Activated CD4-positive, alpha-beta T cell treated with anti-CD3 and anti-CD28 coated beads, Interleukin-2, amount 10 ng/mL, durations not matched to agents 7 days and 5 days (primary cell): ENCODE measurements at regions not wholly inside any gene's neighbourhood (a gene's known extent, or its start where the extent isn't known, plus 50 kb on each side); places are given as distances from the start of the nearest gene placed in this dataset.

Experiments
- CTCF ChIA-PET: fragments of 350-600 bp; sonication (Branson Sonifier 250); formaldehyde crosslinking; loops from one replicate; lab custom pipeline; 2021; ENCODE audit warnings: antibody characterized with exemption; lab: Charles Lee
- POLR2A ChIA-PET: fragments of 350-600 bp; sonication (Branson Sonifier 250); formaldehyde crosslinking; loops from one replicate; lab custom pipeline; 2021; ENCODE audit warnings: antibody characterized with exemption; lab: Charles Lee
- DNase-seq: peaks from one replicate; pipeline ENCODE4 v3.0.0-alpha.2; 2020
- H3K27ac Mint-ChIP-seq: one replicate; pipeline ENCODE4 v1.8.0; 2021; ENCODE audit warnings: mild to moderate bottlenecking, moderate library complexity, mixed read lengths
- H3K27me3 Mint-ChIP-seq: one replicate; pipeline ENCODE4 v1.8.0; 2021; ENCODE audit warnings: mixed read lengths
- H3K36me3 Mint-ChIP-seq: one replicate; pipeline ENCODE4 v1.8.0; 2021; ENCODE audit warnings: low read depth, mixed read lengths
- H3K4me1 Mint-ChIP-seq: one replicate; pipeline ENCODE4 v1.8.0; 2021; ENCODE audit warnings: mixed read lengths
- H3K4me3 Mint-ChIP-seq: one replicate; pipeline ENCODE4 v1.8.0; 2021; ENCODE audit warnings: mild to moderate bottlenecking, moderate library complexity, mixed read lengths
- H3K9me3 Mint-ChIP-seq: one replicate; pipeline ENCODE4 v1.8.0; 2021; ENCODE audit warnings: mixed read lengths

- H3K36me3 Mint-ChIP-seq = no peaks in the 10 kb centered on the region
- H3K27ac Mint-ChIP-seq = peak overlapping the region; percentile 2
- no peaks in the 10 kb centered on the region for H3K9me3 Mint-ChIP-seq
- peaks cover 38% of the 10 kb centered on the region for H3K27me3 Mint-ChIP-seq
- peak; percentile 86 for DNase-seq
- CTCF ChIA-PET = interaction anchor here (0.8 to 1.3 kb wide), 7 partner anchors 20 to 304 kb away, joined by 3 to 5 read pairs (median 3); no protein-coding TSS in a partner anchor
- peaks cover 3% of the 10 kb centered on the region for H3K4me1 Mint-ChIP-seq
- no peak overlapping the region for H3K4me3 Mint-ChIP-seq
- POLR2A ChIA-PET = no interaction called here
Measured at GRCh38 chr6:30396833-30397479, 52.0 kb downstream of the RPP21 start.

GRCh38 chr6:30397697-30398096 lies 52.7 kb downstream of the RPP21 start:
- Mint-ChIP-seq H3K27me3 (peaks cover 40% of the 10 kb centered on the region), H3K27ac (no peak overlapping the region), H3K36me3 (no peaks in the 10 kb centered on the region), H3K4me3 (no peak overlapping the region), H3K9me3 (no peaks in the 10 kb centered on the region), H3K4me1 (peaks cover 7% of the 10 kb centered on the region)
- no peak for DNase-seq
- POLR2A ChIA-PET = no interaction called here
- CTCF ChIA-PET = interaction anchor here (0.7 to 1.3 kb wide), 8 partner anchors 17 to 305 kb away, joined by 3 to 5 read pairs (median 3); no protein-coding TSS in a partner anchor

GRCh38 chr6:30399390-30400058 lies 54.6 kb downstream of the RPP21 start:
- Mint-ChIP-seq H3K27ac (no peak overlapping the region), H3K4me3 (no peak overlapping the region), H3K4me1 (peaks cover 7% of the 10 kb centered on the region), H3K27me3 (peaks cover 40% of the 10 kb centered on the region), H3K36me3 (no peaks in the 10 kb centered on the region), H3K9me3 (no peaks in the 10 kb centered on the region)
- ChIA-PET POLR2A (no interaction called here), CTCF (interaction anchor here (0.8 to 1.4 kb wide), 3 partner anchors 26 to 180 kb away, joined by 3 to 4 read pairs (median 3); no protein-coding TSS in a partner anchor)
- no peak for DNase-seq

DNA sequence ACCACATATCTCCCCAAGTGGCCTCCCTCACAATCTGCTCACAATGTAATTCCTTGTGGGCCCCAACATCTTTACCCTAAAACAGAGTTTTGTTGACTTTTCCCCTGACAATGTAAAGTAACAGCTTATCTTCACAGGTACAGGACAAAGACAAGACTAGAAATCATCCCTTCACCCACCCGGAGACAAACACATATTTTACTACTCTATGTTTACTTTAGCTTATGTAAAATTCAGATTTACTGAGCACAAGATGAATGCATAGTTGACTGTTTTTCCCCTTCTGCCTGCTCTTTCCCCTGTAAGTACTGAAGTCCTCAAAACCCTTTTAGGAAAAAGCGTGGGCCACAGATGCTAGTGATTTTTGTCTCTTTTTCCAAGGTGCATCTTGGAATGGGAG lies 61.0 kb downstream of the RPP21 start:
- H3K9me3 Mint-ChIP-seq = peaks cover 11% of the 10 kb centered on the region
- no peak for DNase-seq
- peaks cover 59% of the 10 kb centered on the region for H3K27me3 Mint-ChIP-seq
- no peak overlapping the region for H3K4me3 Mint-ChIP-seq
- POLR2A ChIA-PET = no interaction called here
- H3K36me3 Mint-ChIP-seq = peaks cover 6% of the 10 kb centered on the region
- no peak overlapping the region for H3K27ac Mint-ChIP-seq
- CTCF ChIA-PET = interaction anchor here (1.5 kb wide), 1 partner anchor 280 kb away, joined by 3 read pairs; no protein-coding TSS in a partner anchor
- H3K4me1 Mint-ChIP-seq = peaks cover 12% of the 10 kb centered on the region

GRCh38 chr6:30409184-30409583 lies 64.2 kb downstream of the RPP21 start:
- Mint-ChIP-seq H3K27ac (no peak overlapping the region), H3K4me1 (peaks cover 13% of the 10 kb centered on the region), H3K4me3 (no peak overlapping the region), H3K9me3 (peaks cover 11% of the 10 kb centered on the region), H3K27me3 (peaks cover 76% of the 10 kb centered on the region), H3K36me3 (peaks cover 6% of the 10 kb centered on the region)
- POLR2A ChIA-PET = no interaction called here
- no peak for DNase-seq
- CTCF ChIA-PET = no interaction called here

- Mint-ChIP-seq H3K27me3 (peaks cover 69% of the 10 kb centered on the region), H3K9me3 (peaks cover 11% of the 10 kb centered on the region), H3K4me1 (peaks cover 6% of the 10 kb centered on the region), H3K27ac (no peak overlapping the region), H3K36me3 (peaks cover 6% of the 10 kb centered on the region), H3K4me3 (no peak overlapping the region)
- POLR2A ChIA-PET = no interaction called here
- CTCF ChIA-PET = interaction anchor here (0.9 kb wide), 1 partner anchor 43 kb away, joined by 3 read pairs; no protein-coding TSS in a partner anchor
- peak; percentile 64 for DNase-seq
Measured at GRCh38 chr6:30411515-30412207, 66.7 kb downstream of the RPP21 start.

- POLR2A ChIA-PET = no interaction called here
- Mint-ChIP-seq H3K9me3 (no peaks in the 10 kb centered on the region), H3K27me3 (peaks cover 43% of the 10 kb centered on the region), H3K27ac (no peak overlapping the region), H3K36me3 (no peaks in the 10 kb centered on the region), H3K4me1 (peaks cover 2% of the 10 kb centered on the region), H3K4me3 (no peak overlapping the region)
- DNase-seq = no peak
- CTCF ChIA-PET = no interaction called here
Measured at GRCh38 chr6:30418448-30418847, 70.9 kb upstream of the HLA-E start.

DNA sequence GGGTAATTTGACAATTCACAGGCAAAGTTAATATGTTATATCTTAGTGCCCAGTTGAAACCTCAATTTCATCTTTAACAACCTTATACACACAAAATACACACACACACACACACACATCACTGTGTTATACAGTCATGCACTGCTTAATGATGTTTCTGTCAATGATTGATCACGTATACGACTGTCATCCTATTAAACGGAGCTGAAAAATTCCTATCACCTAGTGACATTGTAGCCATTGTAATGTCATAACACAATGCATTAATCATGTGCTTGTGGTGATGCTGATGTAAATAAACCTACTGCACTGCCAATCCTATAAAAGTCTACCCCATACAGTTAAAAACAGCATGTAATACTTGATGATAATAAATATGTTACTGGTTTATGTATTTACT lies 64.8 kb upstream of the HLA-E start:
- Mint-ChIP-seq H3K4me3 (no peak overlapping the region), H3K27ac (no peak overlapping the region), H3K27me3 (peaks cover 68% of the 10 kb centered on the region), H3K36me3 (peaks cover 2% of the 10 kb centered on the region), H3K4me1 (peaks cover 5% of the 10 kb centered on the region), H3K9me3 (peaks cover 3% of the 10 kb centered on the region)
- CTCF ChIA-PET = interaction anchor here (1.1 kb wide), 1 partner anchor 25 kb away, joined by 3 read pairs; no protein-coding TSS in a partner anchor
- POLR2A ChIA-PET = no interaction called here
- DNase-seq = no peak
